ENCODE measurements at regions not wholly inside any gene's neighbourhood (a gene's known extent, or its start where the extent isn't known, plus 50 kb on each side); places are given as distances from the start of the nearest gene placed in this dataset.
"Not testable (repeated sequence)": the region's sequence is repeated elsewhere in the genome, so short reads cannot be mapped to it uniquely, and the experiment has no call there.

- FAIRE-seq = no peak
- DNase-seq (ENCODE audit: insufficient read length, low spot score) = no peak
- TF ChIP-seq POLR2A (IDR thresholded peaks at IDR 0.05; ENCODE audit: low read depth, low read length) = no peak
These were observed 71.4 kb upstream of the PRSS16 start for GRCh38 chr6:27176096-27176495.

GRCh38 chr6:27176523-27177484 is 70.7 kb upstream of the PRSS16 start:
- no peak for TF ChIP-seq POLR2A (IDR thresholded peaks at IDR 0.05; ENCODE audit: low read depth, low read length)
- DNase-seq (ENCODE audit: insufficient read length, low spot score) (no peak), FAIRE-seq (no peak)

DNA sequence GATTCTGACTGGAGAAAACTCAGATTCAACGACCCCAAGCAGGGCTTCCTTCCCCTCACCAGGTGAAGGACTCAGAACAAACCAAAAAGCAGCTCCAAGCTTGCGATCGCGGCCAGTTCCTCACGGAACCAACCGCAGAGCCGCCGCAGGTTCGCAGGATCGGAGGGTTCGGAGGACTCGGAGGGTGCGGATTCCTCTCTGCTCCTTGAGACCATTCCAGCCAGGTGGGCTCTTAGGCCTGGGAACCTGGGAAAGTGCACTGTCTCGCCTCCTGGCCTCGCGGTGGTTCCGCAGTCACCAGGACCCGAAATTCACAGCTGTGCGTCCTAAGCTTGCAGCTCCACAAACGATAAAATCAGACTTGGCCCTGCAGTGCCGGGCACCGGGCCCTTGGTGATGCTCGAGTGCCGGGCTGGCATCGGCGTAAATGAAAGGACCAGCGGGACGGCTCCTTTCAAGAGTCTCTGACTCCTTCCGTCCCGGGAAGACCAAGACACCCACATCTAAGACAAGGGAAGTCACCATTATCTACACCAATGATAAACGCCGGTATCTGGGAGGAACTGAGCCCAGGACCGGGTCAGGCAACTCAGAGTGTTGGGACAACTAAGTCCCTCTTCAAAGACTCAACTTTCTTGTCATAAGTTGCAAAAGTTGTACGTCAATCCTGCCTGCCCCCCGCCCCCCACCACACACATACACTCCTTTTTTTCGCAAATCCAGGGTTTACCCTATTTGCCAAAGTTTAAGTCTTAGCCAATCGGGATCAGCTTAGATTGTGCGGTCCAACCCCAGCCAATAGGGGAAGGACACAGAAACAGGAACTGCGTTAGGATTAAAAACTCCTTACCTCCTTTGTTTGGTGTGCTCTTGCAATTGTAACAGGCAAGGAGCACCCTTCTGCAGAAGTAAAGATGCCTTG is 69.8 kb upstream of the PRSS16 start:
- TF ChIP-seq POLR2A (IDR thresholded peaks at IDR 0.05; ENCODE audit: low read depth, low read length) = no peak
- peak; percentile 64 for DNase-seq (ENCODE audit: insufficient read length, low spot score)
- FAIRE-seq = peak; percentile 76

- no peak for DNase-seq (ENCODE audit: insufficient read length, low spot score)
- TF ChIP-seq POLR2A (IDR thresholded peaks at IDR 0.05; ENCODE audit: low read depth, low read length) = no peak
- FAIRE-seq = no peak
These were observed 69.1 kb upstream of the PRSS16 start for GRCh38 chr6:27178407-27178730.

GRCh38 chr6:27178860-27179259 is 68.6 kb upstream of the PRSS16 start:
- no peak for DNase-seq (ENCODE audit: insufficient read length, low spot score)
- TF ChIP-seq POLR2A (IDR thresholded peaks at IDR 0.05; ENCODE audit: low read depth, low read length) = no peak
- no peak for FAIRE-seq

GRCh38 chr6:27183060-27183832 is 64.3 kb upstream of the PRSS16 start:
- DNase-seq (ENCODE audit: insufficient read length, low spot score) (no peak), FAIRE-seq (no peak)
- TF ChIP-seq POLR2A (IDR thresholded peaks at IDR 0.05; ENCODE audit: low read depth, low read length) = no peak

GRCh38 chr6:27187231-27188060 is 60.1 kb upstream of the PRSS16 start:
- FAIRE-seq = no peak

GRCh38 chr6:27188061-27188884 is 59.2 kb upstream of the PRSS16 start:
- no peak for DNase-seq (ENCODE audit: insufficient read length, low spot score)
- peak; percentile 89 for FAIRE-seq
- no peak for TF ChIP-seq POLR2A (IDR thresholded peaks at IDR 0.05; ENCODE audit: low read depth, low read length)

More at GRCh38 chr6:27187231-27188060, 60.1 kb upstream of the PRSS16 start:
- no peak for TF ChIP-seq POLR2A (IDR thresholded peaks at IDR 0.05; ENCODE audit: low read depth, low read length)
- DNase-seq (ENCODE audit: insufficient read length, low spot score) = no peak

DNA sequence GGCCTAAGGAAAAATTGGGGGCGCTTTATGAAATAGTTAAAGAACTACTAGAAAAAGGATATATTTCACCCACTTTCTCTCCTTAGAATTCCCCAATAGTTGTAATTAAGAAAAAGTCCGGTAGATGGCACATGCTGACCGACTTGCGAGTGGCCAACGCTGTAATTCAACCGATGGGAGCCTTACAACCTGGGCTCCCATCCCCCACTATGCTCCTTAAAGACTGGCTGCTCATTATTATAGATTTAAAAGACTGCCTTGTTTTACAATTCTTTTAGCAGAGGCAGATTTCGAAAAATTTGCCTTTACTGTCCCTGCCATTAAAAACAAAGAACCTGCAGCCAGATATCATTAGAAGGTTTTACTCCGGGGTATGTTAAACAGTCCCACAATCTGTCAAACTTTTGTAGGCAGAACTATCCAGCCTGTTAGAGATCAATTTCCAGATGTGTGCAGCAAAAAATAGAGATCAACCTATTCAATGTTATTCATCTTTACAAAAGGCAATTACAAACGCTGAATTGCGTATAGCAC is 58.5 kb upstream of the PRSS16 start:
- DNase-seq (ENCODE audit: insufficient read length, low spot score) = no peak
- FAIRE-seq = peak; percentile 38

DNA sequence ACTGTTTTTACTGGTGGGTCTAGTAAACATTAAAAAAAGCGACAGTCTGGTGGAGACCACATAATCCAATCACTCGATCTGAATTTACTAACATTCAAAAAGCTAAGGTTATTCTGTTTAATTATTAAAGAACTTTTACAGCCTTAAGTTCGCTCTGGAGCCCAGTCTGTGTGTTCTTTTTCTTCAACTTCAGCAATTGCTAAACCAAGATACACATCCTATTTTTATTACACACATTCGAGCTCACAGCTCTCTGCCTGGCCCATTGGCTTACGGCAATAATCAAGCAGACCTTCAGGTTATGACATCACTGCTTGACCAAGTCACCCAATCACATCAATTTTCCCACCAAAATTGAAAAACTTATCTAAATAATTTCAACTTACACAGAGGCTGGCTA is 57.4 kb upstream of the PRSS16 start:
- FAIRE-seq (no peak), DNase-seq (ENCODE audit: insufficient read length, low spot score) (no peak)
- TF ChIP-seq POLR2A (IDR thresholded peaks at IDR 0.05; ENCODE audit: low read depth, low read length) = no peak

More for the DNA sequence above, 58.5 kb upstream of the PRSS16 start:
- no peak for TF ChIP-seq POLR2A (IDR thresholded peaks at IDR 0.05; ENCODE audit: low read depth, low read length)

DNA sequence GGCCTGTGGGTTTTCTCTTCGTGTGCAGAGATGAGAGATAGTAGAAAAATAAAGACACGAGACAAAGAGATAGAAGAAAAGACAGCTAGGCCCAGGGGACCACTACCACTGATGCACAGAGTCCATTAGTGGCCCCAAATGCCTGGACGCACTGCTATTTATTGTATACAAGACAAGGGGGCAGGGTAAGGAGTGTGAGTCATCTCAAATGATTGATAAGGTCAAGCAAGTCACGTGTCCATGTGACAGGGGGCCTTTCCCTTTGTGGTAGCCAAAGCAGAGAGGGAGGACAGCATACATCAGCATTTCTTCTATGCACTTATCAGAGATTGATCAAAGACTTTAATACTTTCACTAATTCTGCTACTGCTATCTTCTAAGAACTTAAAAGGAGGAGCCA is 53.0 kb upstream of the PRSS16 start:
- FAIRE-seq; DNase-seq (ENCODE audit: insufficient read length, low spot score): not testable (repeated sequence)

GRCh38 chr6:27195547-27195946 is 52.0 kb upstream of the PRSS16 start:
- not testable (repeated sequence) for FAIRE-seq

More at GRCh38 chr6:27195547-27195946, 52.0 kb upstream of the PRSS16 start:
- DNase-seq (ENCODE audit: insufficient read length, low spot score) = not testable (repeated sequence)

Data from H54 (cell line).